Renal cortex interstitium (tissue), 11 donors: ENCODE measurements at regions not wholly inside any gene's neighbourhood (a gene's known extent, or its start where the extent isn't known, plus 50 kb on each side); places are given as distances from the start of the nearest gene placed in this dataset.

Experiments
- DNase-seq, 11 donors: peaks; one replicate each; pipeline ENCODE4 v3.0.0-alpha.2; 2013; ENCODE audit warnings: low read depth in 9 of 11, low spot score in 4 of 11; ENCODE audit errors: extremely low read depth in 1 of 11

- no peak for DNase-seq
Measured at GRCh38 chr18:50444539-50444938, 69.7 kb downstream of the SKA1 start.

- no peak for DNase-seq
Measured at GRCh38 chr18:50446629-50447028, 71.8 kb downstream of the SKA1 start.

- no peak for DNase-seq
Measured at GRCh38 chr18:50447102-50447741, 72.4 kb downstream of the SKA1 start.

- no peak for DNase-seq
Measured at GRCh38 chr18:50447952-50448351, 73.1 kb downstream of the SKA1 start.

GRCh38 chr18:50451100-50451842 is 76.4 kb downstream of the SKA1 start:
- DNase-seq: no peak

- DNase-seq: no peak
Measured at GRCh38 chr18:50453014-50453680, 78.3 kb downstream of the SKA1 start.

GRCh38 chr18:50453732-50454131 is 78.9 kb downstream of the SKA1 start:
- no peak for DNase-seq

GRCh38 chr18:50454387-50454988 is 79.6 kb downstream of the SKA1 start:
- DNase-seq: no peak

- no peak for DNase-seq
Measured at GRCh38 chr18:50456285-50456684, 81.4 kb downstream of the SKA1 start.

- no peak for DNase-seq
Measured at GRCh38 chr18:50457639-50458038, 82.8 kb downstream of the SKA1 start.

GRCh38 chr18:50458366-50458765 is 83.5 kb downstream of the SKA1 start:
- no peak for DNase-seq

- DNase-seq: peak in 1 of 11 donors; percentile 7
Measured at GRCh38 chr18:50458796-50459195, 84.0 kb downstream of the SKA1 start.

- DNase-seq: no peak
Measured at GRCh38 chr18:50460062-50460461, 85.2 kb downstream of the SKA1 start.

GRCh38 chr18:50460716-50461115 is 85.9 kb downstream of the SKA1 start:
- DNase-seq: no peak

- no peak for DNase-seq
Measured at GRCh38 chr18:50461251-50461650, 86.4 kb downstream of the SKA1 start.

- no peak for DNase-seq
Measured at GRCh38 chr18:50465211-50466153, 90.6 kb downstream of the SKA1 start.

GRCh38 chr18:50466634-50467033 is 91.8 kb downstream of the SKA1 start:
- DNase-seq: no peak

GRCh38 chr18:50468807-50469206 is 91.1 kb upstream of the MAPK4 start:
- no peak for DNase-seq

GRCh38 chr18:50469380-50469781 is 90.5 kb upstream of the MAPK4 start:
- no peak for DNase-seq
